ENCODE measurements at regions not wholly inside any gene's neighbourhood (a gene's known extent, or its start where the extent isn't known, plus 50 kb on each side); places are given as distances from the start of the nearest gene placed in this dataset.

DNA sequence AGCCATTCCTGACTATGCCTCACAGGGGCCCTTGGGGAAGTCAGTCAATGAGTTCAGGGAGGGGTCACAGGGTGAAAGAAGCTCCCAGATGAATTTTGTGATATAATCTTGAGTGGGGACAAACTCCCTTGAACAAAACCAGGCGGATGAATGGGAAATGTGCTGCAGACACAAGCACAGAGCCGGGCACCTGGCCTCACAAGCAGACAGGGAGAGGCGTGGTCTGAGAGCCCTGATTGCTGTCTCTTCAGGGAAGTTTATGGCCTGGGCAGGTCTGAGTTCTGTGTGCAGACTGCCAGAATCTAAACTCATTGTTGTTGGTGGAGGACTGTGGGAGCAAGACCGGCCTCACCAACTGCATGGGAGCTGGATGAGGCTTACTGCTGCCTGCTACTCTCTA lies 591.8 kb downstream of the EPHA3 start:
- TF ChIP-seq, protein P1, sequence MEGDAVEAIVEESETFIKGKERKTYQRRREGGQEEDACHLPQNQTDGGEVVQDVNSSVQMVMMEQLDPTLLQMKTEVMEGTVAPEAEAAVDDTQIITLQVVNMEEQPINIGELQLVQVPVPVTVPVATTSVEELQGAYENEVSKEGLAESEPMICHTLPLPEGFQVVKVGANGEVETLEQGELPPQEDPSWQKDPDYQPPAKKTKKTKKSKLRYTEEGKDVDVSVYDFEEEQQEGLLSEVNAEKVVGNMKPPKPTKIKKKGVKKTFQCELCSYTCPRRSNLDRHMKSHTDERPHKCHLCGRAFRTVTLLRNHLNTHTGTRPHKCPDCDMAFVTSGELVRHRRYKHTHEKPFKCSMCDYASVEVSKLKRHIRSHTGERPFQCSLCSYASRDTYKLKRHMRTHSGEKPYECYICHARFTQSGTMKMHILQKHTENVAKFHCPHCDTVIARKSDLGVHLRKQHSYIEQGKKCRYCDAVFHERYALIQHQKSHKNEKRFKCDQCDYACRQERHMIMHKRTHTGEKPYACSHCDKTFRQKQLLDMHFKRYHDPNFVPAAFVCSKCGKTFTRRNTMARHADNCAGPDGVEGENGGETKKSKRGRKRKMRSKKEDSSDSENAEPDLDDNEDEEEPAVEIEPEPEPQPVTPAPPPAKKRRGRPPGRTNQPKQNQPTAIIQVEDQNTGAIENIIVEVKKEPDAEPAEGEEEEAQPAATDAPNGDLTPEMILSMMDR (IDR thresholded peaks at IDR 0.05; ENCODE audit: low read depth, low read length, missing input control) = no peak
- TF ChIP-seq, protein P2, sequence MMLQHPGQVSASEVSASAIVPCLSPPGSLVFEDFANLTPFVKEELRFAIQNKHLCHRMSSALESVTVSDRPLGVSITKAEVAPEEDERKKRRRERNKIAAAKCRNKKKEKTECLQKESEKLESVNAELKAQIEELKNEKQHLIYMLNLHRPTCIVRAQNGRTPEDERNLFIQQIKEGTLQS (IDR thresholded peaks at IDR 0.05) = no peak
- TF ChIP-seq, protein P3, sequence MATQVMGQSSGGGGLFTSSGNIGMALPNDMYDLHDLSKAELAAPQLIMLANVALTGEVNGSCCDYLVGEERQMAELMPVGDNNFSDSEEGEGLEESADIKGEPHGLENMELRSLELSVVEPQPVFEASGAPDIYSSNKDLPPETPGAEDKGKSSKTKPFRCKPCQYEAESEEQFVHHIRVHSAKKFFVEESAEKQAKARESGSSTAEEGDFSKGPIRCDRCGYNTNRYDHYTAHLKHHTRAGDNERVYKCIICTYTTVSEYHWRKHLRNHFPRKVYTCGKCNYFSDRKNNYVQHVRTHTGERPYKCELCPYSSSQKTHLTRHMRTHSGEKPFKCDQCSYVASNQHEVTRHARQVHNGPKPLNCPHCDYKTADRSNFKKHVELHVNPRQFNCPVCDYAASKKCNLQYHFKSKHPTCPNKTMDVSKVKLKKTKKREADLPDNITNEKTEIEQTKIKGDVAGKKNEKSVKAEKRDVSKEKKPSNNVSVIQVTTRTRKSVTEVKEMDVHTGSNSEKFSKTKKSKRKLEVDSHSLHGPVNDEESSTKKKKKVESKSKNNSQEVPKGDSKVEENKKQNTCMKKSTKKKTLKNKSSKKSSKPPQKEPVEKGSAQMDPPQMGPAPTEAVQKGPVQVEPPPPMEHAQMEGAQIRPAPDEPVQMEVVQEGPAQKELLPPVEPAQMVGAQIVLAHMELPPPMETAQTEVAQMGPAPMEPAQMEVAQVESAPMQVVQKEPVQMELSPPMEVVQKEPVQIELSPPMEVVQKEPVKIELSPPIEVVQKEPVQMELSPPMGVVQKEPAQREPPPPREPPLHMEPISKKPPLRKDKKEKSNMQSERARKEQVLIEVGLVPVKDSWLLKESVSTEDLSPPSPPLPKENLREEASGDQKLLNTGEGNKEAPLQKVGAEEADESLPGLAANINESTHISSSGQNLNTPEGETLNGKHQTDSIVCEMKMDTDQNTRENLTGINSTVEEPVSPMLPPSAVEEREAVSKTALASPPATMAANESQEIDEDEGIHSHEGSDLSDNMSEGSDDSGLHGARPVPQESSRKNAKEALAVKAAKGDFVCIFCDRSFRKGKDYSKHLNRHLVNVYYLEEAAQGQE (IDR thresholded peaks at IDR 0.05) = no peak
- TF ChIP-seq YY1 (IDR thresholded peaks at IDR 0.05) (no peak), JUND (IDR thresholded peaks at IDR 0.05) (no peak), FOXA1 (IDR thresholded peaks at IDR 0.05) (no peak), EGR1 (IDR thresholded peaks at IDR 0.05; ENCODE audit: low read depth in 2 of 2) (no peak), RAD21 (IDR thresholded peaks at IDR 0.05) (no peak), GABPA (IDR thresholded peaks at IDR 0.05 in 1 of 2, conservative IDR thresholded peaks at IDR 0.05 in 1 of 2) (no peak), SP1 (IDR thresholded peaks at IDR 0.05) (no peak), TAF1 (conservative IDR thresholded peaks at IDR 0.05) (no peak), HNF4A (conservative IDR thresholded peaks at IDR 0.05) (no peak)
- TF ChIP-seq, protein P4, sequence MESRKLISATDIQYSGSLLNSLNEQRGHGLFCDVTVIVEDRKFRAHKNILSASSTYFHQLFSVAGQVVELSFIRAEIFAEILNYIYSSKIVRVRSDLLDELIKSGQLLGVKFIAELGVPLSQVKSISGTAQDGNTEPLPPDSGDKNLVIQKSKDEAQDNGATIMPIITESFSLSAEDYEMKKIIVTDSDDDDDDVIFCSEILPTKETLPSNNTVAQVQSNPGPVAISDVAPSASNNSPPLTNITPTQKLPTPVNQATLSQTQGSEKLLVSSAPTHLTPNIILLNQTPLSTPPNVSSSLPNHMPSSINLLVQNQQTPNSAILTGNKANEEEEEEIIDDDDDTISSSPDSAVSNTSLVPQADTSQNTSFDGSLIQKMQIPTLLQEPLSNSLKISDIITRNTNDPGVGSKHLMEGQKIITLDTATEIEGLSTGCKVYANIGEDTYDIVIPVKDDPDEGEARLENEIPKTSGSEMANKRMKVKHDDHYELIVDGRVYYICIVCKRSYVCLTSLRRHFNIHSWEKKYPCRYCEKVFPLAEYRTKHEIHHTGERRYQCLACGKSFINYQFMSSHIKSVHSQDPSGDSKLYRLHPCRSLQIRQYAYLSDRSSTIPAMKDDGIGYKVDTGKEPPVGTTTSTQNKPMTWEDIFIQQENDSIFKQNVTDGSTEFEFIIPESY (IDR thresholded peaks at IDR 0.05) = no peak
- TF ChIP-seq, protein P5, sequence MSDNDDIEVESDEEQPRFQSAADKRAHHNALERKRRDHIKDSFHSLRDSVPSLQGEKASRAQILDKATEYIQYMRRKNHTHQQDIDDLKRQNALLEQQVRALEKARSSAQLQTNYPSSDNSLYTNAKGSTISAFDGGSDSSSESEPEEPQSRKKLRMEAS (IDR thresholded peaks at IDR 0.05) = no peak
